ENCODE measurements at regions not wholly inside any gene's neighbourhood (a gene's known extent, or its start where the extent isn't known, plus 50 kb on each side); places are given as distances from the start of the nearest gene placed in this dataset.

DNA sequence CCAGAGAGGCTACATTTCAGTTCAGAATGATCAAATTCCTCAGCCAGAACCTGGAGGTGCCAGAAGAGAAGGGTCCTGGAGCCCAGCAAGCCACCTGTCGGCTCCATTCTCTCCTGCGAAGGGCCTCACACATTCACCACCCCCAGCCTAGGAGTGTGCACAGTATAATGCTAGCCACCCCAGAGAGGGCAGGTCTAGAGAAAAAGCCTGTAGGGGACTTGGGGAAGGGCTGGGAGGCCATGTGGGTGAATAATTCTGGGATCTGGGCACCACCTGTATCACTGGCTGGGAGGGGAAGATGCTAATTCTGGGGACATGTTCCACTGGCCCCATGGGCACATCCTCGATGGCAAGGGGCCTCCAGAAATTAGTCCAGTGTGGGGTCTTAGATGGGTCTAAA is 127.6 kb upstream of the HNMT start:
- CTCF ChIA-PET: no interaction called here
- POLR2A ChIA-PET: no interaction called here
- no peak overlapping the region for H3K4me3 ChIP-seq (ENCODE audit: low read depth, low read length)
- H3K9me3 ChIP-seq (ENCODE audit: control insufficient read depth, insufficient read depth, low read length): no peaks in the 10 kb centered on the region
- no peak for DNase-seq (ENCODE audit: low read depth, low spot score)
- TF ChIP-seq, protein P1, sequence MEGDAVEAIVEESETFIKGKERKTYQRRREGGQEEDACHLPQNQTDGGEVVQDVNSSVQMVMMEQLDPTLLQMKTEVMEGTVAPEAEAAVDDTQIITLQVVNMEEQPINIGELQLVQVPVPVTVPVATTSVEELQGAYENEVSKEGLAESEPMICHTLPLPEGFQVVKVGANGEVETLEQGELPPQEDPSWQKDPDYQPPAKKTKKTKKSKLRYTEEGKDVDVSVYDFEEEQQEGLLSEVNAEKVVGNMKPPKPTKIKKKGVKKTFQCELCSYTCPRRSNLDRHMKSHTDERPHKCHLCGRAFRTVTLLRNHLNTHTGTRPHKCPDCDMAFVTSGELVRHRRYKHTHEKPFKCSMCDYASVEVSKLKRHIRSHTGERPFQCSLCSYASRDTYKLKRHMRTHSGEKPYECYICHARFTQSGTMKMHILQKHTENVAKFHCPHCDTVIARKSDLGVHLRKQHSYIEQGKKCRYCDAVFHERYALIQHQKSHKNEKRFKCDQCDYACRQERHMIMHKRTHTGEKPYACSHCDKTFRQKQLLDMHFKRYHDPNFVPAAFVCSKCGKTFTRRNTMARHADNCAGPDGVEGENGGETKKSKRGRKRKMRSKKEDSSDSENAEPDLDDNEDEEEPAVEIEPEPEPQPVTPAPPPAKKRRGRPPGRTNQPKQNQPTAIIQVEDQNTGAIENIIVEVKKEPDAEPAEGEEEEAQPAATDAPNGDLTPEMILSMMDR (IDR thresholded peaks at IDR 0.05; ENCODE audit: low read depth, low read length): no peak
- no peak overlapping the region for H3K27ac ChIP-seq (ENCODE audit: low read depth, low read length)
- H3K27me3 ChIP-seq (ENCODE audit: control insufficient read depth, insufficient read depth, low read length): no peaks in the 10 kb centered on the region

DNA sequence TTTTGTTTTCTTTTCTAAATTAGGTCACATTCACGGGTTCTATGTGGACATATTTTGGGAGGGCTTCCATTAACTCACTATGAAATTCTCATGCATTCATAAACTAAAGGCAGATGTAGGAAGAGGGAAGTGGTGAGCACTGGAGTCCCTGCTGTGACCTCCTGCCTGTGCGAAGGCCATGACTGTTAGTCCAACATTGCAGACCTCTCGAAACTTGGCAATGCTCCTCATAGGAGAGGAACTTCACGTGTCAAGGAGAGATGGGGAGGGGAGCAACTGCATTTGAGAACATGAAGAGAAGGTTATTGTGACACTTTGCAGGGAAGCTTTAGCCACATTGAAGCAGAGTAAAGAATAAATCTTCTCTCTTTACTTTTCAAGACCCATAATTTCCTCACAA is 126.4 kb upstream of the HNMT start:
- H3K4me3 ChIP-seq (ENCODE audit: low read depth, low read length): no peak overlapping the region
- DNase-seq (ENCODE audit: low read depth, low spot score): no peak
- TF ChIP-seq, protein P1 (IDR thresholded peaks at IDR 0.05; ENCODE audit: low read depth, low read length): no peak
- POLR2A ChIA-PET: no interaction called here
- H3K9me3 ChIP-seq (ENCODE audit: control insufficient read depth, insufficient read depth, low read length): no peaks in the 10 kb centered on the region
- no peaks in the 10 kb centered on the region for H3K27me3 ChIP-seq (ENCODE audit: control insufficient read depth, insufficient read depth, low read length)
- H3K27ac ChIP-seq (ENCODE audit: low read depth, low read length): no peak overlapping the region
- CTCF ChIA-PET: interaction anchor here (0.6 to 3.1 kb wide), 13 partner anchors 14 to 1946 kb away, joined by 3 to 31 read pairs (median 3); no protein-coding TSS in a partner anchor

DNA sequence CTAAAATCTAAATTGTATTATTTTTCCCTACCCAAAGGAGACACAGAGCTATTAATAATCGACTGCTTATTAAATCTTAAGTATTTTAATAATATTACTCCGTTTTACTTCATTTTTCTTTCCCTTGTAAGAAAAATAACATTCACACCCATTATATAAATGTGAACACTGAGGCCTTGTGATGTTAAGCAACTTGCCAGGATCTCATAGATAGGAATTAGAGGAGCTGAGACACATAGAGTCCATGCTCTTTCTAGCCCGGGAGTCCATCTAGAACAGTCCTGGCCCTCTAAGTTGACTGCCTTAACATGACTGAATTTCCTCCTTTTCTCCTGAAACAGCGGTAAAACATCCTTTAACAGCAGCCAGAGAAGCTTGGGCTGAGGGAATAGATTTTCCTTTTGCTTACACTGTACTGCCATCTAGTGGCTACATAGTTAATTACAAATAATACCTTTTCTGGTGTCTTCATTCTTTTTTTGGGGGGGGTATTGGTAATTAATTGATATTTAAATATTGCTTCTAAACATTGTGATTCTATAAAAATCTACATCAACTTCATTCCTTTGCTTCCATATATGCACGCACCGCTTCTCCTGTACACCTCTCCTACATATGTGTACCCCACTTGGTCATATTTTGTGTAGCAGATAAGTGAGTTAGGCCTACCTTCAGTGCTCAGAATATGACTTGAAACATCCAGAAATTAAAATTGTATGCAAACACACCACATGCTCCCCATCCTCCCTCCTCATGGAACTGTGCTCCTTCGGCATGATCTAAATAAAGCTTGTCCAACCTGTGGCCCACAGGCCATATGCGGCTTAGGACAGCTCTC is 125.8 kb upstream of the HNMT start:
- TF ChIP-seq, protein P1 (IDR thresholded peaks at IDR 0.05; ENCODE audit: low read depth, low read length): peak; percentile 62
- H3K4me3 ChIP-seq (ENCODE audit: low read depth, low read length): no peak overlapping the region
- H3K27ac ChIP-seq (ENCODE audit: low read depth, low read length): no peak overlapping the region
- DNase-seq (ENCODE audit: low read depth, low spot score): peak; percentile 8
- no peaks in the 10 kb centered on the region for H3K27me3 ChIP-seq (ENCODE audit: control insufficient read depth, insufficient read depth, low read length)
- no peaks in the 10 kb centered on the region for H3K9me3 ChIP-seq (ENCODE audit: control insufficient read depth, insufficient read depth, low read length)
- POLR2A ChIA-PET: no interaction called here
- CTCF ChIA-PET: interaction anchor here (0.6 to 3.1 kb wide), 18 partner anchors 9 to 1946 kb away, joined by 3 to 31 read pairs (median 3); no protein-coding TSS in a partner anchor

DNA sequence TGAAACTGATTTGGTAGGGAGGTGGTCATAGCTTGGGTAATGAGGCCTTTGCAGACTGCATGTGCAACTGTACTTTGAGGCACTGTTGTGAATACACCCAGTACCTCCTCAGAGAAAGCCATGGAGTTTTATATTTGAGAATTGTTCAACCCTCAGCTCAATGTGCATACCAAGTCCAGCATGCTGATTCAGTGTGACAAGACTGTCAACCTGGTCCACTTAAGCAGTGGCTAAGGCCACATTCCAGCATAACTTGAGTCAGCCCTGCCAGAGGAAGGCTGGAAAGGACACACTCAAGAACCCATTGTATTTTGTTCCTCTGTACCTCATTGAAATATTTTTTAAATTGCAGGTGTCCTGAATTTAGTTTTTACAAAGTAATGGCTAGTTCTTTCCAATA is 121.8 kb upstream of the HNMT start:
- Histone ChIP-seq H3K27ac (ENCODE audit: low read depth, low read length) (no peak overlapping the region), H3K4me3 (ENCODE audit: low read depth, low read length) (no peak overlapping the region), H3K27me3 (ENCODE audit: control insufficient read depth, insufficient read depth, low read length) (no peaks in the 10 kb centered on the region), H3K9me3 (ENCODE audit: control insufficient read depth, insufficient read depth, low read length) (no peaks in the 10 kb centered on the region)
- DNase-seq (ENCODE audit: low read depth, low spot score): no peak
- POLR2A ChIA-PET: no interaction called here
- CTCF ChIA-PET: no interaction called here
- TF ChIP-seq, protein P1 (IDR thresholded peaks at IDR 0.05; ENCODE audit: low read depth, low read length): no peak

DNA sequence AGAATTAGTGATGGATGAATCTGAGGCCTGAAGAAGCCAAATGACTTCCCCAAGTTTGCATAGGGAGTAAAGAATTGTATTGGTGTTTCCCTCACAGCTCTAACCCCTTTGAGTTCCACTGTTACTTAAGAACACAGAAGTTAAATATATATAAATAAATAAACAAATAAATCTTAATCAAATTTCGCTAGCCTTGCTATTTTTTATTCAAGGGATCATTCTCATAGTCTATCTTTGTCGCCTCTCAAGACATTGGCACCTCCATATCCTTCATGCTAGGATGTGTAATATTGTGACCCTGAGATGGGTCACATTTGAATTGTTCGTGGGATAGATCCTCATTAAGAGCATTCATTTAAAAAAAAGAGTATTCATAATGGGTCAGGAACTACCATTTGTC is 121.3 kb upstream of the HNMT start:
- CTCF ChIA-PET: interaction anchor here (1.0 kb wide), 1 partner anchor 10 kb away, joined by 3 read pairs; no protein-coding TSS in a partner anchor
- H3K4me3 ChIP-seq (ENCODE audit: low read depth, low read length): no peak overlapping the region
- TF ChIP-seq, protein P1 (IDR thresholded peaks at IDR 0.05; ENCODE audit: low read depth, low read length): no peak
- no peak for DNase-seq (ENCODE audit: low read depth, low spot score)
- H3K27ac ChIP-seq (ENCODE audit: low read depth, low read length): no peak overlapping the region
- no peaks in the 10 kb centered on the region for H3K9me3 ChIP-seq (ENCODE audit: control insufficient read depth, insufficient read depth, low read length)
- no peaks in the 10 kb centered on the region for H3K27me3 ChIP-seq (ENCODE audit: control insufficient read depth, insufficient read depth, low read length)
- POLR2A ChIA-PET: no interaction called here

Measured in AG04450 (cell line).